ENCODE measurements at regions not wholly inside any gene's neighbourhood (a gene's known extent, or its start where the extent isn't known, plus 50 kb on each side); places are given as distances from the start of the nearest gene placed in this dataset.

- TF ChIP-seq JUND (IDR thresholded peaks at IDR 0.05) (no peak), RCOR1 (IDR thresholded peaks at IDR 0.05; ENCODE audit: low read length) (no peak), FOXM1 (IDR thresholded peaks at IDR 0.05; ENCODE audit: low read depth) (no peak), SMC3 (IDR thresholded peaks at IDR 0.05; ENCODE audit: low read depth, low read length) (no peak), POLR2AphosphoS5 (IDR thresholded peaks at IDR 0.05; ENCODE audit: low read depth, low read length) (no peak), EZH2phosphoT487 (IDR thresholded peaks at IDR 0.05; ENCODE audit: borderline replicate concordance, low read depth) (no peak), MAX (IDR thresholded peaks at IDR 0.05; ENCODE audit: low read depth) (no peak), TCF12 (IDR thresholded peaks at IDR 0.05) (no peak), MXI1 (IDR thresholded peaks at IDR 0.05; ENCODE audit: low read depth, low read length) (no peak), TAF1 (IDR thresholded peaks at IDR 0.05; ENCODE audit: borderline replicate concordance, low read depth, low read length) (no peak), SIN3A (IDR thresholded peaks at IDR 0.05; ENCODE audit: borderline replicate concordance, low read depth, low read length) (no peak), EP300 (IDR thresholded peaks at IDR 0.05; ENCODE audit: borderline replicate concordance in 1 of 2, low read depth in 1 of 2, low read length in 1 of 2) (no peak)
- TF ChIP-seq, protein P1, sequence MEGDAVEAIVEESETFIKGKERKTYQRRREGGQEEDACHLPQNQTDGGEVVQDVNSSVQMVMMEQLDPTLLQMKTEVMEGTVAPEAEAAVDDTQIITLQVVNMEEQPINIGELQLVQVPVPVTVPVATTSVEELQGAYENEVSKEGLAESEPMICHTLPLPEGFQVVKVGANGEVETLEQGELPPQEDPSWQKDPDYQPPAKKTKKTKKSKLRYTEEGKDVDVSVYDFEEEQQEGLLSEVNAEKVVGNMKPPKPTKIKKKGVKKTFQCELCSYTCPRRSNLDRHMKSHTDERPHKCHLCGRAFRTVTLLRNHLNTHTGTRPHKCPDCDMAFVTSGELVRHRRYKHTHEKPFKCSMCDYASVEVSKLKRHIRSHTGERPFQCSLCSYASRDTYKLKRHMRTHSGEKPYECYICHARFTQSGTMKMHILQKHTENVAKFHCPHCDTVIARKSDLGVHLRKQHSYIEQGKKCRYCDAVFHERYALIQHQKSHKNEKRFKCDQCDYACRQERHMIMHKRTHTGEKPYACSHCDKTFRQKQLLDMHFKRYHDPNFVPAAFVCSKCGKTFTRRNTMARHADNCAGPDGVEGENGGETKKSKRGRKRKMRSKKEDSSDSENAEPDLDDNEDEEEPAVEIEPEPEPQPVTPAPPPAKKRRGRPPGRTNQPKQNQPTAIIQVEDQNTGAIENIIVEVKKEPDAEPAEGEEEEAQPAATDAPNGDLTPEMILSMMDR (IDR thresholded peaks at IDR 0.05), result no peak
- TF ChIP-seq, protein P2, sequence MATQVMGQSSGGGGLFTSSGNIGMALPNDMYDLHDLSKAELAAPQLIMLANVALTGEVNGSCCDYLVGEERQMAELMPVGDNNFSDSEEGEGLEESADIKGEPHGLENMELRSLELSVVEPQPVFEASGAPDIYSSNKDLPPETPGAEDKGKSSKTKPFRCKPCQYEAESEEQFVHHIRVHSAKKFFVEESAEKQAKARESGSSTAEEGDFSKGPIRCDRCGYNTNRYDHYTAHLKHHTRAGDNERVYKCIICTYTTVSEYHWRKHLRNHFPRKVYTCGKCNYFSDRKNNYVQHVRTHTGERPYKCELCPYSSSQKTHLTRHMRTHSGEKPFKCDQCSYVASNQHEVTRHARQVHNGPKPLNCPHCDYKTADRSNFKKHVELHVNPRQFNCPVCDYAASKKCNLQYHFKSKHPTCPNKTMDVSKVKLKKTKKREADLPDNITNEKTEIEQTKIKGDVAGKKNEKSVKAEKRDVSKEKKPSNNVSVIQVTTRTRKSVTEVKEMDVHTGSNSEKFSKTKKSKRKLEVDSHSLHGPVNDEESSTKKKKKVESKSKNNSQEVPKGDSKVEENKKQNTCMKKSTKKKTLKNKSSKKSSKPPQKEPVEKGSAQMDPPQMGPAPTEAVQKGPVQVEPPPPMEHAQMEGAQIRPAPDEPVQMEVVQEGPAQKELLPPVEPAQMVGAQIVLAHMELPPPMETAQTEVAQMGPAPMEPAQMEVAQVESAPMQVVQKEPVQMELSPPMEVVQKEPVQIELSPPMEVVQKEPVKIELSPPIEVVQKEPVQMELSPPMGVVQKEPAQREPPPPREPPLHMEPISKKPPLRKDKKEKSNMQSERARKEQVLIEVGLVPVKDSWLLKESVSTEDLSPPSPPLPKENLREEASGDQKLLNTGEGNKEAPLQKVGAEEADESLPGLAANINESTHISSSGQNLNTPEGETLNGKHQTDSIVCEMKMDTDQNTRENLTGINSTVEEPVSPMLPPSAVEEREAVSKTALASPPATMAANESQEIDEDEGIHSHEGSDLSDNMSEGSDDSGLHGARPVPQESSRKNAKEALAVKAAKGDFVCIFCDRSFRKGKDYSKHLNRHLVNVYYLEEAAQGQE (IDR thresholded peaks at IDR 0.05; ENCODE audit: low read depth, low read length), result no peak
Observed at GRCh38 chr19:33902395-33902794, 105.7 kb downstream of the KCTD15 start.

Data from SK-N-SH (cell line).